C4-2B (cell line): ENCODE measurements at regions not wholly inside any gene's neighbourhood (a gene's known extent, or its start where the extent isn't known, plus 50 kb on each side); places are given as distances from the start of the nearest gene placed in this dataset.

Source experiments
- ZFX ChIP-seq: fragments of 450-650 bp; IDR thresholded peaks from 2 replicates; pipeline ENCODE4 v1.6.1; 2017
- TF ChIP-seq, protein P1 (sequence below): fragments of 450-650 bp; conservative IDR thresholded peaks from 2 replicates; pipeline ENCODE4 v1.5.1; 2017; ENCODE audit warnings: mild to moderate bottlenecking

DNA sequence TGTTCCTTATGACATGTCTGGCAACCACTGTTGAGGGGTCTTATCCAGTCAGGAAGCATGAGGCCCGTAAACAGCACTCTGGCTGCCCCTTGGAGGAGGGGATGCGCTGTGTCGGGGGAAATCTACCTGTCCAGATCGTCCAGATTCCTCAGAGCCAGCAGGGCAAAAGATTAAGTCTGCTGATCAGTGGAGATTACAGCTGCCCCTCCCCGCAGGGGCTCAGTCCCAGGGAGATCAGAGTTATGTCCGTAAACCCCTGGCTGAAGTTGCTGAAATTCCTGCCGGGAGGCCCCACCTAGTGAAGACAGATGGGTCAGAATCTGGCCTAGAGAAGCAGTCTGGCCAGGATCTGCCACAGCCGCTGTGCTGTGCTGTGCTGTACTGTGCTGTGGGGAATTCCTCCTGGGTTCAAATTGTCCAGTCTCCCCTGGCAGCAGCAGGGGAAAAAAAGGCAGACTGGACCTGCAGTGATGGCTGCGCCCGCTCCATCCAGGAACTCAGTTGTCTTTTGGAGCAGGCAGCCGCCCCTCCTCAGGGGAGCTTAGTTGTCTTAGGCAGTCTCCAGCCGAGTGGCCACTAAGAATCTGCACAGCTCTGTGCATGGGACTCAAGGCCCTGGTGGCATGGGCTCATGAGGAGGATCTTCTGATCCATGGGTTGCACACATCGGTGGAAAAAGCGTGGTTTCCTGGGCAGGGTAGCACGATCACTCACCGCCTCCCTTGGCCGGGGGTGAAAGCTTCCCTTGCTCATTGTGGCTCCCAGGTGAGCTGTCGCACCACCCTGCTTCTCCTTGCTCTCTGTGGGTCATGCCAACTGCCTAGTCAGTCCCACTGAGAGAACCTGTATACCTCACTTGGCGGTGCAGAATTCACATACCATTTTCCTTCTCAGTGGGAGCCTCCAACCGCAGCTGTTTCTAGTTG, 1368.8 kb upstream of the ADGRB3 start:
- TF ChIP-seq, protein P1, sequence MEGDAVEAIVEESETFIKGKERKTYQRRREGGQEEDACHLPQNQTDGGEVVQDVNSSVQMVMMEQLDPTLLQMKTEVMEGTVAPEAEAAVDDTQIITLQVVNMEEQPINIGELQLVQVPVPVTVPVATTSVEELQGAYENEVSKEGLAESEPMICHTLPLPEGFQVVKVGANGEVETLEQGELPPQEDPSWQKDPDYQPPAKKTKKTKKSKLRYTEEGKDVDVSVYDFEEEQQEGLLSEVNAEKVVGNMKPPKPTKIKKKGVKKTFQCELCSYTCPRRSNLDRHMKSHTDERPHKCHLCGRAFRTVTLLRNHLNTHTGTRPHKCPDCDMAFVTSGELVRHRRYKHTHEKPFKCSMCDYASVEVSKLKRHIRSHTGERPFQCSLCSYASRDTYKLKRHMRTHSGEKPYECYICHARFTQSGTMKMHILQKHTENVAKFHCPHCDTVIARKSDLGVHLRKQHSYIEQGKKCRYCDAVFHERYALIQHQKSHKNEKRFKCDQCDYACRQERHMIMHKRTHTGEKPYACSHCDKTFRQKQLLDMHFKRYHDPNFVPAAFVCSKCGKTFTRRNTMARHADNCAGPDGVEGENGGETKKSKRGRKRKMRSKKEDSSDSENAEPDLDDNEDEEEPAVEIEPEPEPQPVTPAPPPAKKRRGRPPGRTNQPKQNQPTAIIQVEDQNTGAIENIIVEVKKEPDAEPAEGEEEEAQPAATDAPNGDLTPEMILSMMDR: no peak
- TF ChIP-seq ZFX: no peak
